ENCODE measurements at regions not wholly inside any gene's neighbourhood (a gene's known extent, or its start where the extent isn't known, plus 50 kb on each side); places are given as distances from the start of the nearest gene placed in this dataset.

DNA sequence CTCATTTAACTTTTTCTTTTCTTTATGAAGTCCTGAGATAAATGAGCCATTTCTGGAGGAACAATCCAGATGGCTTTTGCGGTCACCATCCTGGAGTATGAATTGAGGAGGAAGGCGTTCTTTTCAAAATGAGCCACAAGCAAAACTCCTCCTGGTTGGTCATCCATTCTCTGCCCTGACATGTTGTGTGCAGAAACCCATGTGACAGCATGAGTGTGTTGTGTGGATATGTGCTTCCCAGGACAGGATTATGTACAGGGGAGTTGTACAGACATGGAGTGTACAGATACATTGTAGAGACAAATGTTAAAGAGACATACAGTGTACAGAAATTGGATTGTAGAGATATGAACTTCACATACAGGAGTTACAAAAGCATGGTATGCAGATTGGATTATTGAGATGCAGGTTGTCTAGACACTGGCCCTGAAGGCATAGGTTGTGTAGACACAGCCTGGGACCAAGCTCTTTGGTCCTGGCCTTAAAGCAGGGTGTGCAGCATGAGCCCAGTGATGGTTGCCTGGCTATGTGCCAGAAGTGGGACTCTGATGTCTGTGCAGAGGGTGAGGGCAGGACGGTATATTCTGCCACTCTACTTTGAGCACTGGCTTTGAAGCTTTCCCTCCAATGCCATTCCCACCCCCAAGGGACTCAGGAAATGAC lies 178.5 kb upstream of the ZBED5 start:
- TF ChIP-seq EZH2 (IDR thresholded peaks at IDR 0.05; ENCODE audit: borderline replicate concordance) (no peak), EZH2phosphoT487 (IDR thresholded peaks at IDR 0.05; ENCODE audit: low read depth, severe bottlenecking, unreplicated experiment) (no peak)
- TF ChIP-seq, protein P1, sequence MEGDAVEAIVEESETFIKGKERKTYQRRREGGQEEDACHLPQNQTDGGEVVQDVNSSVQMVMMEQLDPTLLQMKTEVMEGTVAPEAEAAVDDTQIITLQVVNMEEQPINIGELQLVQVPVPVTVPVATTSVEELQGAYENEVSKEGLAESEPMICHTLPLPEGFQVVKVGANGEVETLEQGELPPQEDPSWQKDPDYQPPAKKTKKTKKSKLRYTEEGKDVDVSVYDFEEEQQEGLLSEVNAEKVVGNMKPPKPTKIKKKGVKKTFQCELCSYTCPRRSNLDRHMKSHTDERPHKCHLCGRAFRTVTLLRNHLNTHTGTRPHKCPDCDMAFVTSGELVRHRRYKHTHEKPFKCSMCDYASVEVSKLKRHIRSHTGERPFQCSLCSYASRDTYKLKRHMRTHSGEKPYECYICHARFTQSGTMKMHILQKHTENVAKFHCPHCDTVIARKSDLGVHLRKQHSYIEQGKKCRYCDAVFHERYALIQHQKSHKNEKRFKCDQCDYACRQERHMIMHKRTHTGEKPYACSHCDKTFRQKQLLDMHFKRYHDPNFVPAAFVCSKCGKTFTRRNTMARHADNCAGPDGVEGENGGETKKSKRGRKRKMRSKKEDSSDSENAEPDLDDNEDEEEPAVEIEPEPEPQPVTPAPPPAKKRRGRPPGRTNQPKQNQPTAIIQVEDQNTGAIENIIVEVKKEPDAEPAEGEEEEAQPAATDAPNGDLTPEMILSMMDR (IDR thresholded peaks at IDR 0.05; ENCODE audit: poor library complexity) = no peak

Measured in hepatocyte (in vitro differentiated cells).